LoVo (cell line): ENCODE measurements at regions not wholly inside any gene's neighbourhood (a gene's known extent, or its start where the extent isn't known, plus 50 kb on each side); places are given as distances from the start of the nearest gene placed in this dataset.

Experiments
- DNase-seq: peaks from one replicate; pipeline ENCODE4 v3.0.0-alpha.2; 2016; ENCODE audit warnings: low spot score

GRCh38 chr2:16173893-16174692, 233.7 kb downstream of the MYCN start:
- no peak for DNase-seq

- DNase-seq = no peak
These were observed 232.2 kb downstream of the MYCN start for GRCh38 chr2:16172324-16173175.

- DNase-seq = no peak
These were observed 231.1 kb downstream of the MYCN start for GRCh38 chr2:16171425-16171920.

- no peak for DNase-seq
These were observed 230.5 kb downstream of the MYCN start for GRCh38 chr2:16170675-16171424.

- DNase-seq = no peak
These were observed 229.1 kb downstream of the MYCN start for GRCh38 chr2:16169381-16169960.

GRCh38 chr2:16168506-16169264, 228.3 kb downstream of the MYCN start:
- no peak for DNase-seq

- DNase-seq = no peak
These were observed 227.6 kb downstream of the MYCN start for GRCh38 chr2:16167870-16168426.

GRCh38 chr2:16167451-16167861, 227.1 kb downstream of the MYCN start:
- DNase-seq = no peak

GRCh38 chr2:16166327-16166981, 226.1 kb downstream of the MYCN start:
- DNase-seq = no peak

GRCh38 chr2:16165518-16166326, 225.4 kb downstream of the MYCN start:
- DNase-seq = no peak

GRCh38 chr2:16162491-16163040, 222.2 kb downstream of the MYCN start:
- DNase-seq = no peak

- DNase-seq = no peak
These were observed 221.6 kb downstream of the MYCN start for GRCh38 chr2:16161768-16162490.

GRCh38 chr2:16161085-16161565, 220.8 kb downstream of the MYCN start:
- no peak for DNase-seq

GRCh38 chr2:16160281-16161084, 220.1 kb downstream of the MYCN start:
- DNase-seq = no peak

- DNase-seq = no peak
These were observed 216.1 kb downstream of the MYCN start for GRCh38 chr2:16156411-16156810.

- DNase-seq = no peak
These were observed 215.4 kb downstream of the MYCN start for GRCh38 chr2:16155766-16156165.

GRCh38 chr2:16155366-16155765, 215.0 kb downstream of the MYCN start:
- DNase-seq = no peak
